ENCODE measurements at regions not wholly inside any gene's neighbourhood (a gene's known extent, or its start where the extent isn't known, plus 50 kb on each side); places are given as distances from the start of the nearest gene placed in this dataset.

- no peak for TF ChIP-seq CTCF (IDR thresholded peaks at IDR 0.05)
- no peak for TF ChIP-seq POLR2A (IDR thresholded peaks at IDR 0.05)
Measured at GRCh38 chr5:133881576-133882388, 86.6 kb downstream of the C5orf15 start.

Data from testis (tissue), 2 donors.